ENCODE measurements at regions not wholly inside any gene's neighbourhood (a gene's known extent, or its start where the extent isn't known, plus 50 kb on each side); places are given as distances from the start of the nearest gene placed in this dataset.

- POLR2A ChIA-PET, result no interaction called here
- H3K9me3 ChIP-seq (ENCODE audit: low read length), result no peaks in the 10 kb centered on the region
Observed at GRCh38 chr15:35956056-35956455, 410.1 kb upstream of the DPH6 start.

GRCh38 chr15:35958021-35958420 is 412.1 kb upstream of the DPH6 start:
- WGBS (ENCODE audit: low lambda C conversion rate), result 2% methylated on average over 2 of the region's 2 CpGs
- in situ Hi-C loops (cut with HindIII; ENCODE audit: extremely low pct_ligation_motif_present, low pct_unique_long_range_greater_than_20kb), result no loop called here
- Histone ChIP-seq H3K27ac (ENCODE audit: extremely low read length, insufficient read depth, low read length) (no peak overlapping the region), H3K79me2 (ENCODE audit: insufficient read depth, low read length) (no peaks in the 10 kb centered on the region), H3K4me1 (ENCODE audit: insufficient read depth, low read length) (no peaks in the 10 kb centered on the region), H3K4me3 (replicated peaks in 1 of 3; ENCODE audit: insufficient read depth in 1 of 3, low read depth in 2 of 3, low read length in 3 of 3) (no peak overlapping the region), H3K4me2 (ENCODE audit: low read depth, low read length) (no peak overlapping the region), H3K36me3 (replicated peaks in 1 of 2; ENCODE audit: control insufficient read depth in 1 of 2, insufficient read depth in 2 of 2, low read length in 2 of 2) (no peaks in the 10 kb centered on the region), H2AFZ (ENCODE audit: low read length) (no peak overlapping the region), H3K9ac (ENCODE audit: insufficient read depth, low read depth, low read length) (no peak overlapping the region), H3K27me3 (ENCODE audit: control insufficient read depth in 1 of 2, insufficient read depth in 2 of 2, low read length in 2 of 2) (no peaks in the 10 kb centered on the region), H3K9me3 (ENCODE audit: low read length) (no peaks in the 10 kb centered on the region), H4K20me1 (ENCODE audit: insufficient read depth, low read length) (no peaks in the 10 kb centered on the region)
- POLR2A ChIA-PET, result no interaction called here
- FAIRE-seq, result no peak
- BruUV-seq (replicated peaks), result no TSS peak
- DNase-seq (ENCODE audit: low spot score), result no peak
- ATAC-seq, result no peak
- intact Hi-C loops (cut with micrococcal nuclease; ENCODE audit: unreplicated experiment), result no loop called here
- CTCF ChIA-PET (ENCODE audit: low intra/inter-chr PET ratio, low total read pairs), result no interaction called here
- no peak for TF ChIP-seq NFRKB (IDR thresholded peaks at IDR 0.05)
- no peak for TF ChIP-seq ZSCAN31 (CRISPR knock-in tag; IDR thresholded peaks at IDR 0.05; ENCODE audit: low read depth)
- TF ChIP-seq GPN1 (CRISPR knock-in tag; IDR thresholded peaks at IDR 0.05; ENCODE audit: borderline replicate concordance), result no peak
- TF ChIP-seq KDM1A (CRISPR knock-in tag; IDR thresholded peaks at IDR 0.05), result no peak
- no peak for TF ChIP-seq ZNF768 (CRISPR knock-in tag; IDR thresholded peaks at IDR 0.05)
- no peak for TF ChIP-seq AGO1 (IDR thresholded peaks at IDR 0.05; ENCODE audit: low read depth, low read length, poor library complexity, severe bottlenecking)
- no peak for TF ChIP-seq ZBTB33 (CRISPR knock-in tag; IDR thresholded peaks at IDR 0.05)
- no peak for TF ChIP-seq ZNF788 (CRISPR knock-in tag; IDR thresholded peaks at IDR 0.05; ENCODE audit: borderline replicate concordance)

More at GRCh38 chr15:35956056-35956455, 410.1 kb upstream of the DPH6 start:
- BruUV-seq (replicated peaks), result no TSS peak
- Histone ChIP-seq H3K9ac (ENCODE audit: insufficient read depth, low read depth, low read length) (no peak overlapping the region), H3K27me3 (ENCODE audit: control insufficient read depth in 1 of 2, insufficient read depth in 2 of 2, low read length in 2 of 2) (no peaks in the 10 kb centered on the region), H3K4me3 (replicated peaks in 1 of 3; ENCODE audit: insufficient read depth in 1 of 3, low read depth in 2 of 3, low read length in 3 of 3) (no peak overlapping the region), H3K27ac (ENCODE audit: extremely low read length, insufficient read depth, low read length) (no peak overlapping the region), H2AFZ (ENCODE audit: low read length) (no peak overlapping the region), H3K79me2 (ENCODE audit: insufficient read depth, low read length) (no peaks in the 10 kb centered on the region), H3K4me1 (ENCODE audit: insufficient read depth, low read length) (no peaks in the 10 kb centered on the region), H3K4me2 (ENCODE audit: low read depth, low read length) (no peak overlapping the region), H3K36me3 (replicated peaks in 1 of 2; ENCODE audit: control insufficient read depth in 1 of 2, insufficient read depth in 2 of 2, low read length in 2 of 2) (no peaks in the 10 kb centered on the region), H4K20me1 (ENCODE audit: insufficient read depth, low read length) (no peaks in the 10 kb centered on the region)
- DNase-seq (ENCODE audit: low spot score), result no peak
- WGBS (ENCODE audit: low lambda C conversion rate), result 0% methylated on average over 3 of the region's 3 CpGs
- intact Hi-C loops (cut with micrococcal nuclease; ENCODE audit: unreplicated experiment) (no loop called here), in situ Hi-C loops (cut with HindIII; ENCODE audit: extremely low pct_ligation_motif_present, low pct_unique_long_range_greater_than_20kb) (no loop called here)
- ATAC-seq, result no peak
- TF ChIP-seq ZNF704 (CRISPR knock-in tag; IDR thresholded peaks at IDR 0.05; ENCODE audit: borderline replicate concordance) (no peak), ZBTB2 (CRISPR knock-in tag; IDR thresholded peaks at IDR 0.05; ENCODE audit: low read depth) (no peak)
- CTCF ChIA-PET (ENCODE audit: low intra/inter-chr PET ratio, low total read pairs), result no interaction called here
- no peak for FAIRE-seq

Measured in HepG2 (cell line).